HG03097 (cell line): ENCODE measurements at regions not wholly inside any gene's neighbourhood (a gene's known extent, or its start where the extent isn't known, plus 50 kb on each side); places are given as distances from the start of the nearest gene placed in this dataset.

Source experiments
- ATAC-seq: cut with Tn5 transposase; IDR thresholded peaks from one replicate; pipeline ENCODE4 v1.9.1; 2021; ENCODE audit not compliant: unreplicated experiment, low FRiP score

GRCh38 chr3:162742159-162742717 lies 1245.6 kb downstream of the OTOL1 start:
- ATAC-seq = no peak

GRCh38 chr3:162743091-162743490 lies 1246.5 kb downstream of the OTOL1 start:
- ATAC-seq = no peak

- no peak for ATAC-seq
Observed at GRCh38 chr3:162760789-162761188, 1264.2 kb downstream of the OTOL1 start.

GRCh38 chr3:162764051-162764807 lies 1267.6 kb downstream of the OTOL1 start:
- no peak for ATAC-seq

GRCh38 chr3:162764808-162765071 lies 1268.1 kb downstream of the OTOL1 start:
- no peak for ATAC-seq

GRCh38 chr3:162765524-162765923 lies 1268.9 kb downstream of the OTOL1 start:
- no peak for ATAC-seq

- no peak for ATAC-seq
Observed at GRCh38 chr3:162769564-162769963, 1273.0 kb downstream of the OTOL1 start.

- no peak for ATAC-seq
Observed at GRCh38 chr3:162770551-162770950, 1273.9 kb downstream of the OTOL1 start.

GRCh38 chr3:162774613-162775100 lies 1278.0 kb downstream of the OTOL1 start:
- ATAC-seq = no peak

- no peak for ATAC-seq
Observed at GRCh38 chr3:162776148-162776547, 1279.5 kb downstream of the OTOL1 start.

GRCh38 chr3:162777118-162777517 lies 1280.5 kb downstream of the OTOL1 start:
- no peak for ATAC-seq

GRCh38 chr3:162780313-162780712 lies 1283.7 kb downstream of the OTOL1 start:
- ATAC-seq = no peak

- no peak for ATAC-seq
Observed at GRCh38 chr3:162799910-162800309, 1303.3 kb downstream of the OTOL1 start.

- no peak for ATAC-seq
Observed at GRCh38 chr3:162802228-162802965, 1305.8 kb downstream of the OTOL1 start.

GRCh38 chr3:162810776-162811175 lies 1314.2 kb downstream of the OTOL1 start:
- ATAC-seq = no peak

GRCh38 chr3:162842549-162843216 lies 1346.1 kb downstream of the OTOL1 start:
- ATAC-seq = no peak

GRCh38 chr3:162845918-162846317 lies 1349.3 kb downstream of the OTOL1 start:
- no peak for ATAC-seq

GRCh38 chr3:162847511-162847910 lies 1350.9 kb downstream of the OTOL1 start:
- ATAC-seq = no peak

- no peak for ATAC-seq
Observed at GRCh38 chr3:162863579-162863978, 1367.0 kb downstream of the OTOL1 start.

- no peak for ATAC-seq
Observed at GRCh38 chr3:162865466-162865865, 1368.9 kb downstream of the OTOL1 start.

GRCh38 chr3:162879021-162879562 lies 1382.5 kb downstream of the OTOL1 start:
- ATAC-seq = no peak
